ENCODE measurements at regions not wholly inside any gene's neighbourhood (a gene's known extent, or its start where the extent isn't known, plus 50 kb on each side); places are given as distances from the start of the nearest gene placed in this dataset.

DNA sequence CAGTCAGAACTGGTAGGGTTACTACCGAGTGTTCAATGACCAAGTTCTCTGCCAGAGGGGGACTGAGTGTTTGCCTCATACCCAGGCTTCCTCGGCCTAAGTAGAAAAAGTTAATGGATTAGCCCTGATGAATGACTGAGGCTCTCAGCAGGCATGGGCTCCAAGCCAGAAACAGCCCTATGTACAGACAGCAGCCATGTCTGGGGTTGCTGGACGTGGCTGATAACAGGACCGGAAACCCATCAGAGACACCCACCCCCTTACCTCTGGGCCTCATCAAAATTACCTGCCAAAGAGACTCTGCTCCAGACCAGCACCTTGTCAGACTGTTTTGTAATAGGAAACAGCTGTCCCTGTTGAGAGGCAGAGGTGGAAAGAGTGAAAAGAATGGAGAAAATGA lies 351.4 kb downstream of the ETS1 start:
- TF ChIP-seq CTCF (IDR thresholded peaks at IDR 0.05) (no peak), EZH2 (IDR thresholded peaks at IDR 0.05; ENCODE audit: borderline replicate concordance, insufficient read depth, low read depth, low read length, poor library complexity, severe bottlenecking) (no peak)

All from B cell (primary cell).